GM20000 (cell line): ENCODE measurements at regions not wholly inside any gene's neighbourhood (a gene's known extent, or its start where the extent isn't known, plus 50 kb on each side); places are given as distances from the start of the nearest gene placed in this dataset.
"Not testable (repeated sequence)": the region's sequence is repeated elsewhere in the genome, so short reads cannot be mapped to it uniquely, and the experiment has no call there.

Experiments
- DNase-seq: peaks from one replicate; pipeline ENCODE4 v3.0.0; 2012; ENCODE audit warnings: low spot score
- TF ChIP-seq, protein P1 (sequence below): IDR thresholded peaks from 2 replicates; pipeline ENCODE4 v1.5.1; 2012; ENCODE audit warnings: mild to moderate bottlenecking, control low read depth; ENCODE audit errors: extremely low read depth, missing control alignments

DNA sequence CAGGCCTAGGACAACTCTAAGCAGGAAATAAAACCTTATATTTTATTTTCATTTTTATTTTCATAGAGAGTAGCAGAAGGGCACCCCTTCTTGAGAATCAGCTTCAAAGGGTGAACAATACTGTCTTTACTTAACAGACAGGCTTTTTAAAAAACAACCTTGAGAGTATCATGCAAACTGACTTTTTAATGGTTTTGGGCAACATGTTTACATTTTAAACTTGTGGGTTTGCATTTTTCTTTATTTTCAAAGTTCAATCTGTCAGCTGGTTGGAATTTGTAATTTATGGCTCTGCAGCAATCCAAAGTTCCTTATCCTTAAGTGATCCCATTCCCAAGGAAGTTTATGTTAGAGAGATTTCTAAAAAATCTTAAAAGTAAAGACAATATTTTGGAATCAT is 392.3 kb upstream of the ADAMTS5 start:
- TF ChIP-seq, protein P1, sequence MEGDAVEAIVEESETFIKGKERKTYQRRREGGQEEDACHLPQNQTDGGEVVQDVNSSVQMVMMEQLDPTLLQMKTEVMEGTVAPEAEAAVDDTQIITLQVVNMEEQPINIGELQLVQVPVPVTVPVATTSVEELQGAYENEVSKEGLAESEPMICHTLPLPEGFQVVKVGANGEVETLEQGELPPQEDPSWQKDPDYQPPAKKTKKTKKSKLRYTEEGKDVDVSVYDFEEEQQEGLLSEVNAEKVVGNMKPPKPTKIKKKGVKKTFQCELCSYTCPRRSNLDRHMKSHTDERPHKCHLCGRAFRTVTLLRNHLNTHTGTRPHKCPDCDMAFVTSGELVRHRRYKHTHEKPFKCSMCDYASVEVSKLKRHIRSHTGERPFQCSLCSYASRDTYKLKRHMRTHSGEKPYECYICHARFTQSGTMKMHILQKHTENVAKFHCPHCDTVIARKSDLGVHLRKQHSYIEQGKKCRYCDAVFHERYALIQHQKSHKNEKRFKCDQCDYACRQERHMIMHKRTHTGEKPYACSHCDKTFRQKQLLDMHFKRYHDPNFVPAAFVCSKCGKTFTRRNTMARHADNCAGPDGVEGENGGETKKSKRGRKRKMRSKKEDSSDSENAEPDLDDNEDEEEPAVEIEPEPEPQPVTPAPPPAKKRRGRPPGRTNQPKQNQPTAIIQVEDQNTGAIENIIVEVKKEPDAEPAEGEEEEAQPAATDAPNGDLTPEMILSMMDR, result no peak
- DNase-seq, result no peak

- no peak for DNase-seq
- TF ChIP-seq, protein P1, result no peak
Measured at GRCh38 chr21:27352885-27353284, 386.0 kb upstream of the ADAMTS5 start.

- no peak for DNase-seq
- TF ChIP-seq, protein P1, result no peak
Measured at GRCh38 chr21:27346041-27346448, 379.2 kb upstream of the ADAMTS5 start.

- TF ChIP-seq, protein P1, result no peak
- DNase-seq, result no peak
Measured at GRCh38 chr21:27339902-27340301, 373.0 kb upstream of the ADAMTS5 start.

GRCh38 chr21:27338007-27338406 is 371.1 kb upstream of the ADAMTS5 start:
- not testable (repeated sequence) for DNase-seq

- TF ChIP-seq, protein P1, result no peak
Measured at GRCh38 chr21:27333096-27333495, 366.2 kb upstream of the ADAMTS5 start.

GRCh38 chr21:27329255-27329851 is 362.5 kb upstream of the ADAMTS5 start:
- TF ChIP-seq, protein P1, result no peak
- no peak for DNase-seq

More at GRCh38 chr21:27333096-27333495, 366.2 kb upstream of the ADAMTS5 start:
- DNase-seq, result no peak

GRCh38 chr21:27326301-27326700 is 359.4 kb upstream of the ADAMTS5 start:
- TF ChIP-seq, protein P1, result no peak
- no peak for DNase-seq
